ENCODE measurements at regions not wholly inside any gene's neighbourhood (a gene's known extent, or its start where the extent isn't known, plus 50 kb on each side); places are given as distances from the start of the nearest gene placed in this dataset.

- TF ChIP-seq CTCF (IDR thresholded peaks at IDR 0.05), result peak in 2 of 6 experiments; percentile 9 to 18
- no peak for TF ChIP-seq POLR2A (IDR thresholded peaks at IDR 0.05)
Observed at GRCh38 chr2:156157670-156158069, 174.9 kb downstream of the NR4A2 start.
